Smooth muscle cell (in vitro differentiated cells): ENCODE measurements at regions not wholly inside any gene's neighbourhood (a gene's known extent, or its start where the extent isn't known, plus 50 kb on each side); places are given as distances from the start of the nearest gene placed in this dataset.
A peak's percentile ranks its signal among the peaks of the same experiment; 100 is the strongest.

Source experiments
- DNase-seq: peaks from one replicate; lab custom pipeline; 2025; ENCODE audit not compliant: unreplicated experiment; lab: John Stamatoyannopoulos, UW
- H2AFZ ChIP-seq: fragments of 200-600 bp; sonication (generic); 2 replicates; pipeline ENCODE4 v1.6.0; 2016; ENCODE audit warnings: antibody characterized with exemption, low read depth, mild to moderate bottlenecking
- H3F3A ChIP-seq: fragments of 200-600 bp; sonication (generic); 2 replicates; pipeline ENCODE4 v1.6.0; 2017; ENCODE audit warnings: antibody characterized with exemption, low read depth
- H3K27ac ChIP-seq: fragments of 200-600 bp; sonication (generic); 2 replicates; pipeline ENCODE4 v1.5.1; 2016; ENCODE audit warnings: low read depth, mild to moderate bottlenecking
- H3K27me3 ChIP-seq: fragments of 200-600 bp; sonication (generic); 2 replicates; pipeline ENCODE4 v1.6.1; 2016; ENCODE audit warnings: low read depth, mild to moderate bottlenecking
- H3K36me3 ChIP-seq: fragments of 200-600 bp; sonication (generic); 2 replicates; pipeline ENCODE4 v1.5.1; 2016; ENCODE audit warnings: low read depth
- H3K4me1 ChIP-seq: fragments of 200-600 bp; sonication (generic); 2 replicates; pipeline ENCODE4 v1.5.1; 2016; ENCODE audit warnings: low read depth
- H3K4me2 ChIP-seq: fragments of 200-600 bp; sonication (generic); 2 replicates; pipeline ENCODE4 v1.6.0; 2016; ENCODE audit warnings: mild to moderate bottlenecking
- H3K4me3 ChIP-seq: fragments of 200-600 bp; sonication (generic); 2 replicates; pipeline ENCODE4 v1.5.1; 2016; ENCODE audit warnings: mild to moderate bottlenecking
- H3K79me2 ChIP-seq: fragments of 200-600 bp; sonication (generic); 2 replicates; pipeline ENCODE4 v1.6.0; 2016; ENCODE audit warnings: low read depth, mild to moderate bottlenecking
- H3K9ac ChIP-seq: fragments of 200-600 bp; sonication (generic); 2 replicates; pipeline ENCODE4 v1.6.0; 2016; ENCODE audit warnings: low read depth
- H3K9me3 ChIP-seq: fragments of 200-600 bp; sonication (generic); replicated peaks from 2 replicates; pipeline ENCODE4 v1.5.1; 2016; ENCODE audit warnings: low read depth
- H4K20me1 ChIP-seq: fragments of 200-600 bp; sonication (generic); 2 replicates; pipeline ENCODE4 v1.6.0; 2016; ENCODE audit warnings: low read depth
- CTCF ChIP-seq: fragments of 200-600 bp; sonication (generic); IDR thresholded peaks from 2 replicates; pipeline ENCODE4 v1.5.1; 2017; ENCODE audit warnings: borderline replicate concordance, mild to moderate bottlenecking, antibody characterized with exemption; ENCODE audit not compliant: insufficient read depth, poor library complexity, severe bottlenecking
- WGBS: methylation state at CpG from one replicate; pipeline ENCODE4 v1.1.7; 2016; ENCODE audit warnings: low lambda C conversion rate; 5-methylcytosine and 5-hydroxymethylcytosine counted together

GRCh38 chr10:28077889-28078288 lies 79.0 kb upstream of the ODAD2 start:
- no peak overlapping the region for H2AFZ ChIP-seq
- no peaks in the 10 kb centered on the region for H3K36me3 ChIP-seq
- no peak overlapping the region for H3K4me2 ChIP-seq
- H3K79me2 ChIP-seq = no peaks in the 10 kb centered on the region
- no peaks in the 10 kb centered on the region for H3F3A ChIP-seq
- H3K27ac ChIP-seq = peak overlapping the region; percentile 93
- TF ChIP-seq CTCF = no peak
- H3K27me3 ChIP-seq = no peaks in the 10 kb centered on the region
- H3K4me1 ChIP-seq = no peaks in the 10 kb centered on the region
- 46% methylated on average over 4 of the region's 4 CpGs for WGBS
- DNase-seq = no peak
- H3K4me3 ChIP-seq = peak overlapping the region; percentile 15
- H3K9me3 ChIP-seq = no peaks in the 10 kb centered on the region
- peak overlapping the region; percentile 74 for H3K9ac ChIP-seq
- no peaks in the 10 kb centered on the region for H4K20me1 ChIP-seq

GRCh38 chr10:28075424-28075823 lies 76.5 kb upstream of the ODAD2 start:
- H3K9me3 ChIP-seq = no peaks in the 10 kb centered on the region
- H3K4me2 ChIP-seq = no peak overlapping the region
- no peaks in the 10 kb centered on the region for H4K20me1 ChIP-seq
- no peaks in the 10 kb centered on the region for H3K4me1 ChIP-seq
- H2AFZ ChIP-seq = no peak overlapping the region
- 94% methylated on average over 8 of the region's 8 CpGs for WGBS
- TF ChIP-seq CTCF = no peak
- no peak overlapping the region for H3K9ac ChIP-seq
- H3K27ac ChIP-seq = no peak overlapping the region
- no peaks in the 10 kb centered on the region for H3K36me3 ChIP-seq
- H3K27me3 ChIP-seq = no peaks in the 10 kb centered on the region
- H3F3A ChIP-seq = no peaks in the 10 kb centered on the region
- H3K4me3 ChIP-seq = no peak overlapping the region
- no peaks in the 10 kb centered on the region for H3K79me2 ChIP-seq
- no peak for DNase-seq

- no peak for TF ChIP-seq CTCF
- Histone ChIP-seq H3K9me3 (no peaks in the 10 kb centered on the region), H3K36me3 (no peaks in the 10 kb centered on the region), H3K4me1 (no peaks in the 10 kb centered on the region), H3K4me2 (no peak overlapping the region), H3K27ac (no peak overlapping the region), H3K9ac (no peak overlapping the region), H3K27me3 (no peaks in the 10 kb centered on the region), H2AFZ (no peak overlapping the region), H3K4me3 (no peak overlapping the region), H3F3A (no peaks in the 10 kb centered on the region), H4K20me1 (no peaks in the 10 kb centered on the region), H3K79me2 (no peaks in the 10 kb centered on the region)
- no peak for DNase-seq
- 87% methylated on average over 1 of the region's 1 CpG for WGBS
Observed at GRCh38 chr10:28072573-28072972, 73.7 kb upstream of the ODAD2 start.

GRCh38 chr10:28060031-28060607 lies 61.2 kb upstream of the ODAD2 start:
- H3K27ac ChIP-seq = no peak overlapping the region
- H3K27me3 ChIP-seq = no peaks in the 10 kb centered on the region
- no peak overlapping the region for H3K9ac ChIP-seq
- H3K79me2 ChIP-seq = no peaks in the 10 kb centered on the region
- H3F3A ChIP-seq = no peaks in the 10 kb centered on the region
- 70% methylated on average over 5 of the region's 5 CpGs for WGBS
- H2AFZ ChIP-seq = no peak overlapping the region
- no peak for TF ChIP-seq CTCF
- no peak overlapping the region for H3K4me3 ChIP-seq
- H3K36me3 ChIP-seq = no peaks in the 10 kb centered on the region
- no peak overlapping the region for H3K4me2 ChIP-seq
- no peak for DNase-seq
- H3K4me1 ChIP-seq = no peaks in the 10 kb centered on the region
- no peaks in the 10 kb centered on the region for H3K9me3 ChIP-seq
- H4K20me1 ChIP-seq = no peaks in the 10 kb centered on the region
